ENCODE measurements at regions not wholly inside any gene's neighbourhood (a gene's known extent, or its start where the extent isn't known, plus 50 kb on each side); places are given as distances from the start of the nearest gene placed in this dataset.

GRCh38 chr4:63049278-63049677 is 1360.0 kb downstream of the TECRL start:
- no peak overlapping the region for H3K27ac ChIP-seq
- H3K9me3 ChIP-seq, result no peaks in the 10 kb centered on the region
- TF ChIP-seq POLR2A (IDR thresholded peaks at IDR 0.05), result no peak
- no peak for TF ChIP-seq EP300 (IDR thresholded peaks at IDR 0.05)
- no peak for TF ChIP-seq CTCF (IDR thresholded peaks at IDR 0.05)
- H3K4me3 ChIP-seq, result no peak overlapping the region
- WGBS, 2 donors, result 21 to 30% methylated on average over 1 of the region's 1 CpG
- no peaks in the 10 kb centered on the region for H3K36me3 ChIP-seq
- H3K27me3 ChIP-seq, result no peaks in the 10 kb centered on the region
- no peak for DNase-seq (ENCODE audit: low spot score in 2 of 2)
- no peaks in the 10 kb centered on the region for H3K4me1 ChIP-seq

DNA sequence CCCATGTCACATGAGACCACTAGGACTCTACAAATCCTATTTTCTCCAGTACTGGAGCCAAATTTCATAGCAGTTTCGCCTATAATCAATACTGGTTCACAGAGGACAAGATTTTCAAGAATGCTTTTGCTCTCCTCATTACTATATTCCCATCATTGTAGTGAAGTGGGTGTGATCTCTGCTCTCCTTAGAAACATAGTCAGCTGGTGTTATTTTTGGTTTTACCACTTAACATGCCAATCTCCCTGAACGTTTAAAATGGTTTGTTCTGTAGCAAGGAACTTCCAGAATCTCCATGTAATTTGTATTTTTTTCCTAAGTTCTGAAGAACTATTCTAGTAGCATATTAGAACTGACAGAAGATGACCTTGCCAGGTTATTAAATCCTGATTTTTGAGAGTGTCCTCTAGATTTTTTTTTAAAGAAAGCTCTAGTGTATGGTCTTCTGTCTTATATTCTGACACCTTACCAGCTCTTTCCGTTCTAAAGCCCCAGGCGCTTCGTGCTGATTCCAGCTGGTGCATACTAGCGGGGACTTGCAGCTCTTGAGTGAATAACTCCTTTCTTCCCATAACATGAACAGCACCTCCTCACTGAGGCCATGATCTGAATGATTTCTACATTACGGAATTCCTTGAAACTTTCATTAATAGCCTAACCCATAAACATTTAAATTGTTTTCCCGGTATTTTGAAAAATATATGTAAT is 1372.9 kb downstream of the TECRL start:
- Histone ChIP-seq H3K27me3 (no peaks in the 10 kb centered on the region), H3K4me1 (no peaks in the 10 kb centered on the region), H3K27ac (no peak overlapping the region), H3K4me3 (no peak overlapping the region), H3K9me3 (no peaks in the 10 kb centered on the region), H3K36me3 (no peaks in the 10 kb centered on the region)
- DNase-seq (ENCODE audit: low spot score in 2 of 2), result no peak
- TF ChIP-seq POLR2A (IDR thresholded peaks at IDR 0.05), result no peak
- no peak for TF ChIP-seq EP300 (IDR thresholded peaks at IDR 0.05)
- TF ChIP-seq CTCF (IDR thresholded peaks at IDR 0.05), result no peak
- WGBS, 2 donors, result 55 to 57% methylated on average over 8 of the region's 8 CpGs

DNA sequence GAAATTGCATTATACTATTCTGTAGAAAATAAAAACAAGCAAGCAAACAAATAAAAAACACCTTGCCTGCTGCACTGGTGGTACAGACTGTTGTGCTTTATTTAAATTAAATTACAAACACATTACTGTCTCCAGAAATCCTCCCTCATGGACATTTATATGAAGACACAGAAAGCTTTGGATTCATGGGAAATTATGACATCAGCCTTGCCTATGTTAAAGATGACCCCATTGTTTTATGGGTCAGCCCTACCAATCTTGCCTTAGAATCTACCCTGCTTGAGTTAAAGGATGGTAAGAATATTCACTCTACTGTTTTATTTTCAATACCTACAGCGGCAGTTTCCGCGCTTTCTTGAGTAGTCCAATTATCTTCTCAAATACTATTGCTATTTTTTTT is 1379.9 kb downstream of the TECRL start:
- no peak for DNase-seq (ENCODE audit: low spot score in 2 of 2)
- no peak overlapping the region for H3K27ac ChIP-seq
- H3K4me1 ChIP-seq, result no peaks in the 10 kb centered on the region
- WGBS, 2 donors, result 64 to 93% methylated on average over 3 of the region's 3 CpGs
- peaks cover 0 to 9% (median 0%) of the 10 kb centered on the region in 4 donors for H3K9me3 ChIP-seq
- no peak overlapping the region for H3K4me3 ChIP-seq
- H3K36me3 ChIP-seq, result no peaks in the 10 kb centered on the region
- no peaks in the 10 kb centered on the region for H3K27me3 ChIP-seq
- TF ChIP-seq EP300 (IDR thresholded peaks at IDR 0.05) (no peak), POLR2A (IDR thresholded peaks at IDR 0.05) (no peak), CTCF (IDR thresholded peaks at IDR 0.05) (no peak)

DNA sequence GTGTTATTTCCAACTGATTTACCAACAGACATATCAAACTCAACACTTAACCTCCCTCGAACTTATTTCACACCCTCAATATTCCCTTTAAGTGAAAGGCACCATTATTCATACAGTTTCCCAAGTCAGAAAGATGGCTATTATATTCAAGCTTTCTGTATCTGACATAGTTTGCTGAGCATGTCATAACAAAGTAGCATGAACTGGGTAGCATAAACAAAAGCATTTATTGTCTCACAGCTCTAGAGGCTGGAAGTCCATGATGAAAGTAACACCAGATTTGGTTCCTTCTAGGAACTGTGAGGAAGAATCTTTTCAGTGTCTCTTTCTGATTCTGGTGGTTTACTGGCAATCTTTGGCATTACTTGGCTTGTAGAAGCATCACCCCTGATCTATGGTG is 1388.6 kb downstream of the TECRL start:
- WGBS, 2 donors, result 34 to 51% methylated on average over 1 of the region's 1 CpG
- no peak overlapping the region for H3K27ac ChIP-seq
- DNase-seq (ENCODE audit: low spot score in 2 of 2), result no peak
- H3K36me3 ChIP-seq, result no peaks in the 10 kb centered on the region
- no peak overlapping the region for H3K4me3 ChIP-seq
- H3K9me3 ChIP-seq, result no peaks in the 10 kb centered on the region
- TF ChIP-seq POLR2A (IDR thresholded peaks at IDR 0.05) (no peak), EP300 (IDR thresholded peaks at IDR 0.05) (no peak), CTCF (IDR thresholded peaks at IDR 0.05) (no peak)
- no peaks in the 10 kb centered on the region for H3K27me3 ChIP-seq
- no peaks in the 10 kb centered on the region for H3K4me1 ChIP-seq

DNA sequence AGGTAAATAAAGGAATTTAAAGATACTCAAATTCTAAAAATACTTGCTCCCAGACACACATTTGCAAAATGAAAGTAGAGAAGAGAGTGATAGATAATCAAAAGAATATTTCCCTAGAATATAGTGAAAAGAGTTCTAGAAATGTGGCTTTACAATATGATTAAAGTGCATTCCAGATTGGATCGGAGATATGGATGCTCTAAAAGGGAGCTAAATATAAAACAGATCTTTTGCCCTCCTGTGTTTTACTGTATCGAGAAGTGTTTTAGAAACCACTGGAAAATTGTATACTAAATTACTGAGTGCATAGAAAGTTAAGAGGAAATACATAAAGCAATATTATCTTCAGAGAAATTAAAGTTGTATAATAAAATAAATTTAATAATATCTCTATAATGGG is 1392.0 kb downstream of the TECRL start:
- TF ChIP-seq EP300 (IDR thresholded peaks at IDR 0.05) (no peak), POLR2A (IDR thresholded peaks at IDR 0.05) (no peak)
- Histone ChIP-seq H3K4me1 (no peaks in the 10 kb centered on the region), H3K4me3 (no peak overlapping the region), H3K27me3 (no peaks in the 10 kb centered on the region), H3K9me3 (no peaks in the 10 kb centered on the region), H3K27ac (no peak overlapping the region), H3K36me3 (no peaks in the 10 kb centered on the region)
- no peak for DNase-seq (ENCODE audit: low spot score in 2 of 2)
- 84 to 90% methylated on average over 2 of the region's 2 CpGs for WGBS, 2 donors
